Type B pancreatic cell (in vitro differentiated cells): ENCODE measurements at regions not wholly inside any gene's neighbourhood (a gene's known extent, or its start where the extent isn't known, plus 50 kb on each side); places are given as distances from the start of the nearest gene placed in this dataset.

Experiments
- DNase-seq: peaks from one replicate; pipeline ENCODE4 v3.0.0; 2021; ENCODE audit warnings: mixed read lengths; ENCODE audit not compliant: unreplicated experiment; ENCODE audit errors: extremely low spot score
- H3K27ac Mint-ChIP-seq: 2 replicates; pipeline ENCODE4 v1.8.0; 2021; ENCODE audit warnings: mild to moderate bottlenecking, mixed read lengths
- H3K27me3 Mint-ChIP-seq: 2 replicates; pipeline ENCODE4 v1.8.0; 2021; ENCODE audit warnings: mixed read lengths
- H3K36me3 Mint-ChIP-seq: 2 replicates; pipeline ENCODE4 v1.8.0; 2021; ENCODE audit warnings: mixed read lengths
- H3K4me1 Mint-ChIP-seq: one replicate; pipeline ENCODE4 v1.8.0; 2021; ENCODE audit warnings: mixed read lengths; ENCODE audit not compliant: unreplicated experiment
- H3K4me3 Mint-ChIP-seq: 2 replicates; pipeline ENCODE4 v1.8.0; 2021; ENCODE audit warnings: mild to moderate bottlenecking, mixed read lengths
- H3K9me3 Mint-ChIP-seq: 2 replicates; pipeline ENCODE4 v1.8.0; 2021; ENCODE audit warnings: mixed read lengths
- CTCF ChIP-seq: fragments of 200-600 bp; sonication (generic); conservative IDR thresholded peaks from 2 replicates; pipeline ENCODE4 v1.5.0; 2021; ENCODE audit warnings: antibody characterized with exemption, mild to moderate bottlenecking

- H3K27me3 Mint-ChIP-seq, result peaks cover 12% of the 10 kb centered on the region
- H3K4me1 Mint-ChIP-seq, result peaks cover 12% of the 10 kb centered on the region
- no peaks in the 10 kb centered on the region for H3K9me3 Mint-ChIP-seq
- no peaks in the 10 kb centered on the region for H3K36me3 Mint-ChIP-seq
- no peak overlapping the region for H3K4me3 Mint-ChIP-seq
- no peak overlapping the region for H3K27ac Mint-ChIP-seq
- TF ChIP-seq CTCF, result no peak
- no peak for DNase-seq
Measured at GRCh38 chr5:68139611-68140441, 75.7 kb upstream of the PIK3R1 start.

- Mint-ChIP-seq H3K27ac (no peak overlapping the region), H3K4me1 (peaks cover 12% of the 10 kb centered on the region), H3K4me3 (no peak overlapping the region), H3K27me3 (peaks cover 24% of the 10 kb centered on the region), H3K9me3 (no peaks in the 10 kb centered on the region), H3K36me3 (no peaks in the 10 kb centered on the region)
- TF ChIP-seq CTCF, result no peak
- no peak for DNase-seq
Measured at GRCh38 chr5:68137511-68138140, 77.9 kb upstream of the PIK3R1 start.

- no peak for DNase-seq
- Mint-ChIP-seq H3K27me3 (peaks cover 38% of the 10 kb centered on the region), H3K27ac (no peak overlapping the region), H3K36me3 (peaks cover 5% of the 10 kb centered on the region), H3K9me3 (no peaks in the 10 kb centered on the region), H3K4me1 (peaks cover 10% of the 10 kb centered on the region), H3K4me3 (no peak overlapping the region)
- TF ChIP-seq CTCF, result no peak
Measured at GRCh38 chr5:68134669-68135313, 80.8 kb upstream of the PIK3R1 start.

GRCh38 chr5:68134033-68134668 is 81.4 kb upstream of the PIK3R1 start:
- DNase-seq, result no peak
- peaks cover 5% of the 10 kb centered on the region for H3K36me3 Mint-ChIP-seq
- no peak for TF ChIP-seq CTCF
- peaks cover 9% of the 10 kb centered on the region for H3K4me1 Mint-ChIP-seq
- no peaks in the 10 kb centered on the region for H3K9me3 Mint-ChIP-seq
- H3K4me3 Mint-ChIP-seq, result no peak overlapping the region
- H3K27ac Mint-ChIP-seq, result no peak overlapping the region
- H3K27me3 Mint-ChIP-seq, result peaks cover 41% of the 10 kb centered on the region

- H3K4me3 Mint-ChIP-seq, result no peak overlapping the region
- no peak overlapping the region for H3K27ac Mint-ChIP-seq
- peaks cover 62% of the 10 kb centered on the region for H3K27me3 Mint-ChIP-seq
- no peaks in the 10 kb centered on the region for H3K9me3 Mint-ChIP-seq
- peaks cover 7% of the 10 kb centered on the region for H3K4me1 Mint-ChIP-seq
- H3K36me3 Mint-ChIP-seq, result peaks cover 5% of the 10 kb centered on the region
- no peak for DNase-seq
- TF ChIP-seq CTCF, result no peak
Measured at GRCh38 chr5:68130253-68130652, 85.3 kb upstream of the PIK3R1 start.
